Common myeloid progenitor, CD34-positive (primary cell): ENCODE measurements at regions not wholly inside any gene's neighbourhood (a gene's known extent, or its start where the extent isn't known, plus 50 kb on each side); places are given as distances from the start of the nearest gene placed in this dataset.
"Not testable (repeated sequence)": the region's sequence is repeated elsewhere in the genome, so short reads cannot be mapped to it uniquely, and the experiment has no call there.

ENCODE experiments used
- CTCF ChIA-PET: fragments of 350-600 bp; sonication (Branson Sonifier 250); formaldehyde crosslinking; loops from one replicate; lab custom pipeline; 2021; ENCODE audit warnings: antibody characterized with exemption; lab: Charles Lee
- POLR2A ChIA-PET: fragments of 350-600 bp; sonication (Branson Sonifier 250); formaldehyde crosslinking; loops from one replicate; lab custom pipeline; 2021; ENCODE audit warnings: antibody characterized with exemption; lab: Charles Lee
- DNase-seq, 3 donors: peaks; one replicate each; pipeline versions ENCODE4 v3.0.0 to v3.0.0-alpha.2; 2013
- H3K27ac ChIP-seq, 2 experiments: 1 replicate in 1 of 2; 2 replicates in 1 of 2; pipeline ENCODE4 v1.7.0; 2013; ENCODE audit warnings: inconsistent platforms in 2 of 2, low read length in 2 of 2, mild to moderate bottlenecking in 2 of 2, low read depth in 1 of 2, moderate library complexity in 1 of 2; ENCODE audit not compliant: severe bottlenecking in 2 of 2, insufficient read depth in 1 of 2, poor library complexity in 1 of 2
- H3K27me3 ChIP-seq, 5 experiments: replicated peaks in 2 of 5; 1 replicate in 3 of 5; 2 replicates in 2 of 5; pipeline versions ENCODE4 v1.6.1 to v1.7.0; 2013; ENCODE audit warnings: low read length in 4 of 5, mild to moderate bottlenecking in 2 of 5, moderate library complexity in 2 of 5, inconsistent platforms in 1 of 5; ENCODE audit not compliant: insufficient read depth in 5 of 5, control insufficient read depth in 4 of 5
- H3K36me3 ChIP-seq, 4 experiments: 1 replicate in 2 of 4; 2 replicates in 2 of 4; pipeline versions ENCODE4 v1.6.1 to v1.7.0; 2013; ENCODE audit warnings: low read length in 3 of 4, control low read depth in 1 of 4, mild to moderate bottlenecking in 1 of 4; ENCODE audit not compliant: control insufficient read depth in 4 of 4, insufficient read depth in 4 of 4
- H3K4me1 ChIP-seq, 4 experiments: 1 replicate in 3 of 4; 2 replicates in 1 of 4; pipeline versions ENCODE4 v1.6.1 to v1.7.1; 2013; ENCODE audit warnings: low read length in 3 of 4, mild to moderate bottlenecking in 3 of 4, control low read depth in 1 of 4, inconsistent platforms in 1 of 4, moderate library complexity in 1 of 4; ENCODE audit not compliant: control insufficient read depth in 4 of 4, insufficient read depth in 4 of 4; ENCODE audit errors: control extremely low read depth in 1 of 4
- H3K4me3 ChIP-seq, 7 experiments: 1 replicate in 4 of 7; 2 replicates in 3 of 7; pipeline versions ENCODE4 v1.5.1 to v1.7.0; 2013; ENCODE audit warnings: mild to moderate bottlenecking in 7 of 7, low read length in 6 of 7, moderate library complexity in 6 of 7, inconsistent platforms in 2 of 7, low read depth in 2 of 7, control low read depth in 1 of 7; ENCODE audit not compliant: insufficient read depth in 4 of 7, control insufficient read depth in 1 of 7; ENCODE audit errors: extremely low read depth in 1 of 7
- H3K9me3 ChIP-seq, 5 experiments: 1 replicate in 4 of 5; 2 replicates in 1 of 5; pipeline versions ENCODE4 v1.6.1 to v1.7.1; 2013; ENCODE audit warnings: low read length in 4 of 5, mild to moderate bottlenecking in 2 of 5, inconsistent platforms in 1 of 5, low read depth in 1 of 5, moderate library complexity in 1 of 5; ENCODE audit not compliant: control insufficient read depth in 4 of 5, insufficient read depth in 2 of 5; ENCODE audit errors: control extremely low read depth in 1 of 5
- WGBS: methylation state at CpG from one replicate; pipeline ENCODE4 v1.1.5; 2013; ENCODE audit not compliant: insufficient coverage; 5-methylcytosine and 5-hydroxymethylcytosine counted together

GRCh38 chr6:22766979-22767378 lies 197.6 kb downstream of the HDGFL1 start:
- Histone ChIP-seq H3K36me3 (no peaks in the 10 kb centered on the region), H3K27ac (no peak overlapping the region), H3K4me3 (no peak overlapping the region), H3K27me3 (no peaks in the 10 kb centered on the region), H3K4me1 (no peaks in the 10 kb centered on the region), H3K9me3 (no peaks in the 10 kb centered on the region)
- DNase-seq = no peak
- 100% methylated on average over 1 of the region's 4 CpGs for WGBS
- ChIA-PET CTCF (no interaction called here), POLR2A (no interaction called here)

GRCh38 chr6:22770054-22770453 lies 200.7 kb downstream of the HDGFL1 start:
- no peak for DNase-seq

GRCh38 chr6:22774129-22774528 lies 204.8 kb downstream of the HDGFL1 start:
- no peak overlapping the region for H3K4me3 ChIP-seq
- POLR2A ChIA-PET = no interaction called here
- no CpG with 5 or more reads among the region's 2 CpGs for WGBS
- no peak for DNase-seq
- H3K27me3 ChIP-seq = no peaks in the 10 kb centered on the region
- no peak overlapping the region for H3K27ac ChIP-seq
- CTCF ChIA-PET = no interaction called here
- no peaks in the 10 kb centered on the region for H3K36me3 ChIP-seq
- peaks cover 0 to 11% (median 1%) of the 10 kb centered on the region in 5 experiments for H3K9me3 ChIP-seq
- no peaks in the 10 kb centered on the region for H3K4me1 ChIP-seq

More at GRCh38 chr6:22770054-22770453, 200.7 kb downstream of the HDGFL1 start:
- POLR2A ChIA-PET = no interaction called here
- no peaks in the 10 kb centered on the region for H3K4me1 ChIP-seq
- no peak overlapping the region for H3K4me3 ChIP-seq
- CTCF ChIA-PET = no interaction called here
- H3K9me3 ChIP-seq = no peaks in the 10 kb centered on the region
- H3K27me3 ChIP-seq = no peaks in the 10 kb centered on the region
- whole genome bisulfite sequencing = 100% methylated on average over 1 of the region's 1 CpG
- no peak overlapping the region for H3K27ac ChIP-seq
- no peaks in the 10 kb centered on the region for H3K36me3 ChIP-seq

DNA sequence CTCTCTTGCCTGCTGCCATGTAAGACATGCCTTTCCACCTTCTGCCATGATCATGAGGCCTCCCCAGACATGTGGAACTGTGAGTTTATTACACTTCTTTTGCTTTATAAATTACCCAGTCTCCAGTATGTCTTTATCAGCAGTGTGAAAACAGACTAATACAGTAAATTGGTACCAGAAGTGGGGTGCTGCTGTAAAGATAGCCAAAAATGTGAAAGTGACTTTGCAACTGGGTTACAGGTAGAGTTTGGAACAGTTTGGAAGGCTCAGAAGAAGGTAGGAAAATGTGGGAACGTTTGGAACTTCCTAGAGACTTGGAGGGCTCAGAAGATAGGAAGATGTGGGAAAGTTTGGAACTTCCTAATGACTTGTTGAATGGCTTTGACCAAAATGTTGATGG lies 209.1 kb downstream of the HDGFL1 start:
- H3K4me1 ChIP-seq, H3K27me3 ChIP-seq, H3K27ac ChIP-seq, H3K4me3 ChIP-seq, H3K36me3 ChIP-seq, DNase-seq, CTCF ChIA-PET, POLR2A ChIA-PET: not testable (repeated sequence)
- 64% methylated on average over 1 of the region's 1 CpG for WGBS
- H3K9me3 ChIP-seq = peaks cover 0 to 20% (median 1%) of the 10 kb centered on the region in 5 experiments

- DNase-seq = no peak
- CTCF ChIA-PET = no interaction called here
- WGBS = 100% methylated on average over 1 of the region's 2 CpGs
Measured at GRCh38 chr6:22779062-22779461, 209.7 kb downstream of the HDGFL1 start.

DNA sequence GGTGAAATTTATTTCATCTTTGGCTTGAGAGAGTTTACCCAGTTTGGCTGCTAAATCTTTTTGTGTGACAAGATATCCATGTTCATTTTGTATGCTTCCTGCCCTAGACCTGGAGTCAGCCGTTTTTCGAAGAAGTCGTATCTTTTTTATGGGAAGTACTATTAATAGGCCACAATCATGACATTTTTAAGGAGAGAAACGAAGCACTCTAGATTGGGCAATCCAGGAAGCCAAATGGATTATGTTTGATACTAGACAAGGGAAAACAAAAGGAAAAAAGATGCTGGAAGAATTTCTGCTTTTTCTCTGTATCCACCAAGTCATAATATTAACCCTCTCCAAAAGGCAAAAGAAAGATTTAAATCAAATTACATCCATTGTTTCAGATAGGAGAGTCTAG lies 214.6 kb downstream of the HDGFL1 start:
- DNase-seq = no peak
- no peaks in the 10 kb centered on the region for H3K36me3 ChIP-seq
- 83% methylated on average over 2 of the region's 4 CpGs for WGBS
- H3K27me3 ChIP-seq = no peaks in the 10 kb centered on the region
- H3K4me3 ChIP-seq = no peak overlapping the region
- H3K9me3 ChIP-seq = peaks cover 0 to 11% (median 0%) of the 10 kb centered on the region in 5 experiments
- H3K27ac ChIP-seq = no peak overlapping the region
- no peaks in the 10 kb centered on the region for H3K4me1 ChIP-seq
- CTCF ChIA-PET = no interaction called here
- POLR2A ChIA-PET = no interaction called here

More at GRCh38 chr6:22779062-22779461, 209.7 kb downstream of the HDGFL1 start:
- Histone ChIP-seq H3K4me1 (no peaks in the 10 kb centered on the region), H3K27me3 (no peaks in the 10 kb centered on the region), H3K27ac (no peak overlapping the region), H3K36me3 (no peaks in the 10 kb centered on the region), H3K4me3 (no peak overlapping the region), H3K9me3 (peaks cover 0 to 20% (median 1%) of the 10 kb centered on the region in 5 experiments)
- POLR2A ChIA-PET = no interaction called here

- Histone ChIP-seq H3K27ac (no peak overlapping the region), H3K9me3 (peaks cover 0 to 4% (median 0%) of the 10 kb centered on the region in 5 experiments), H3K36me3 (no peaks in the 10 kb centered on the region), H3K4me3 (no peak overlapping the region), H3K27me3 (no peaks in the 10 kb centered on the region), H3K4me1 (no peaks in the 10 kb centered on the region)
- no peak for DNase-seq
- CTCF ChIA-PET = interaction anchor here (0.6 kb wide), 1 partner anchor 454 kb away, joined by 4 read pairs; no protein-coding TSS in a partner anchor
- POLR2A ChIA-PET = no interaction called here
- 98% methylated on average over 8 of the region's 12 CpGs for WGBS
Measured at GRCh38 chr6:22784601-22785410, 215.4 kb downstream of the HDGFL1 start.
